ENCODE measurements at regions not wholly inside any gene's neighbourhood (a gene's known extent, or its start where the extent isn't known, plus 50 kb on each side); places are given as distances from the start of the nearest gene placed in this dataset.
"Not testable (repeated sequence)": the region's sequence is repeated elsewhere in the genome, so short reads cannot be mapped to it uniquely, and the experiment has no call there.

GRCh38 chr1:245061808-245062207 is 93.0 kb upstream of the KIF26B start:
- not testable (repeated sequence) for TF ChIP-seq CTCF, POLR2A (IDR thresholded peaks at IDR 0.05)
